GM23338 (cell line): ENCODE measurements at regions not wholly inside any gene's neighbourhood (a gene's known extent, or its start where the extent isn't known, plus 50 kb on each side); places are given as distances from the start of the nearest gene placed in this dataset.
A peak's percentile ranks its signal among the peaks of the same experiment; 100 is the strongest.

Experiments used
- ATAC-seq: fragments of 200-7000 bp; cut with Tn5 transposase; 3 replicates; pipeline ENCODE4 v1.9.1; 2020
- DNase-seq: peaks from one replicate; pipeline ENCODE4 v3.0.0-alpha.2; 2015; ENCODE audit warnings: low spot score
- H2AFZ ChIP-seq: fragments of 200-600 bp; sonication (generic); 2 replicates; pipeline ENCODE4 v1.8.0; 2016; ENCODE audit warnings: antibody characterized with exemption, mild to moderate bottlenecking, moderate library complexity
- H3F3A ChIP-seq: fragments of 200-600 bp; sonication (generic); replicated peaks from 2 replicates; pipeline ENCODE4 v1.8.0; 2017; ENCODE audit warnings: antibody characterized with exemption, mixed run types, low read depth
- H3K27ac ChIP-seq: fragments of 200-600 bp; sonication (generic); 2 replicates; pipeline ENCODE4 v1.6.1; 2016; ENCODE audit warnings: low read depth
- H3K27me3 ChIP-seq: fragments of 200-600 bp; sonication (generic); 2 replicates; pipeline ENCODE4 v1.8.0; 2016; ENCODE audit warnings: mild to moderate bottlenecking, mixed run types, moderate library complexity; ENCODE audit not compliant: insufficient read depth
- H3K36me3 ChIP-seq: fragments of 200-600 bp; sonication (generic); 2 replicates; pipeline ENCODE4 v1.8.0; 2016; ENCODE audit warnings: mild to moderate bottlenecking; ENCODE audit not compliant: insufficient read depth
- H3K4me1 ChIP-seq: fragments of 200-600 bp; sonication (generic); 2 replicates; pipeline ENCODE4 v1.8.0; 2016; ENCODE audit warnings: mild to moderate bottlenecking, moderate library complexity; ENCODE audit not compliant: insufficient read depth
- H3K4me2 ChIP-seq: fragments of 200-600 bp; sonication (generic); 2 replicates; pipeline ENCODE4 v1.7.1; 2017; ENCODE audit warnings: mixed run types
- H3K4me3 ChIP-seq: fragments of 200-600 bp; sonication (generic); 2 replicates; pipeline ENCODE4 v1.6.1; 2016; ENCODE audit warnings: mixed run types
- H3K79me2 ChIP-seq: fragments of 200-600 bp; sonication (generic); replicated peaks from 2 replicates; pipeline ENCODE4 v1.8.0; 2017; ENCODE audit warnings: mild to moderate bottlenecking; ENCODE audit not compliant: insufficient read depth
- H3K9me2 ChIP-seq: fragments of 200-600 bp; sonication (generic); 2 replicates; pipeline ENCODE4 v1.8.0; 2017; ENCODE audit not compliant: insufficient read depth
- H4K20me1 ChIP-seq: fragments of 200-600 bp; sonication (generic); replicated peaks from 2 replicates; pipeline ENCODE4 v1.8.0; 2017; ENCODE audit warnings: mild to moderate bottlenecking; ENCODE audit not compliant: insufficient read depth
- H3K27ac Mint-ChIP-seq: 2 replicates; pipeline ENCODE4 v1.8.0; 2020; ENCODE audit warnings: inconsistent platforms, mild to moderate bottlenecking, moderate library complexity, mixed read lengths
- H3K27me3 Mint-ChIP-seq: 3 replicates; pipeline ENCODE4 v1.8.0; 2022; ENCODE audit warnings: low read depth, mild to moderate bottlenecking, moderate library complexity, mixed read lengths, inconsistent platforms; ENCODE audit not compliant: insufficient read depth, poor library complexity
- H3K36me3 Mint-ChIP-seq: 3 replicates; pipeline ENCODE4 v1.8.0; 2021; ENCODE audit warnings: low read depth, mild to moderate bottlenecking, inconsistent platforms, moderate library complexity, mixed read lengths
- H3K4me1 Mint-ChIP-seq: 3 replicates; pipeline ENCODE4 v1.8.0; 2020; ENCODE audit warnings: mild to moderate bottlenecking, inconsistent platforms, mixed read lengths
- H3K4me3 Mint-ChIP-seq: 3 replicates; pipeline ENCODE4 v1.8.0; 2021; ENCODE audit warnings: moderate library complexity, mild to moderate bottlenecking, inconsistent platforms, mixed read lengths
- H3K9me3 Mint-ChIP-seq: 3 replicates; pipeline ENCODE4 v1.8.0; 2020; ENCODE audit warnings: moderate library complexity, mild to moderate bottlenecking, inconsistent platforms, mixed read lengths
- CREB1 ChIP-seq: fragments of 250-450 bp; sonication (Bioruptor Pico); IDR thresholded peaks from 2 replicates; pipeline ENCODE4 v1.5.0; 2020; ENCODE audit warnings: low read depth, mild to moderate bottlenecking, moderate library complexity
- ETS1 ChIP-seq: IDR thresholded peaks from 2 replicates; pipeline ENCODE4 v1.6.1; 2016; ENCODE audit warnings: antibody characterized with exemption
- EZH2 ChIP-seq: fragments of 200-600 bp; sonication (generic); IDR thresholded peaks from one replicate; pipeline ENCODE4 v1.8.0; 2017; ENCODE audit warnings: antibody characterized with exemption, mild to moderate bottlenecking, low read depth; ENCODE audit not compliant: unreplicated experiment
- EZH2phosphoT487 ChIP-seq: fragments of 200-600 bp; sonication (generic); IDR thresholded peaks from one replicate; pipeline ENCODE4 v1.8.1; 2018; ENCODE audit warnings: antibody characterized with exemption; ENCODE audit not compliant: unreplicated experiment
- JUNB ChIP-seq: IDR thresholded peaks from one replicate; pipeline ENCODE4 v1.6.1; 2016; ENCODE audit warnings: antibody characterized with exemption; ENCODE audit not compliant: unreplicated experiment
- NANOG ChIP-seq: IDR thresholded peaks from 2 replicates; pipeline ENCODE4 v1.6.1; 2016; ENCODE audit warnings: antibody characterized with exemption, borderline replicate concordance
- POLR2AphosphoS5 ChIP-seq: IDR thresholded peaks from 2 replicates; pipeline ENCODE4 v1.6.1; 2016; ENCODE audit warnings: antibody characterized with exemption, low read depth
- REST ChIP-seq: IDR thresholded peaks from one replicate; pipeline ENCODE4 v1.6.1; 2018; ENCODE audit warnings: antibody characterized with exemption; ENCODE audit not compliant: unreplicated experiment
- STAT1 ChIP-seq: IDR thresholded peaks from one replicate; pipeline ENCODE4 v1.6.1; 2016; ENCODE audit warnings: antibody characterized with exemption; ENCODE audit not compliant: unreplicated experiment
- ZNF114 ChIP-seq: fragments of 250-450 bp; sonication (Bioruptor Pico); IDR thresholded peaks from 2 replicates; pipeline ENCODE4 v1.5.0; 2020; ENCODE audit warnings: mild to moderate bottlenecking, moderate library complexity
- ZNF331 ChIP-seq: fragments of 250-450 bp; sonication (Bioruptor Pico); IDR thresholded peaks from 2 replicates; pipeline ENCODE4 v1.5.0; 2020; ENCODE audit warnings: low read depth, mild to moderate bottlenecking, moderate library complexity
- TF ChIP-seq, protein P1 (sequence below), 2 experiments: fragments of 200-600 bp in 1 of 2; sonication (generic) in 1 of 2; conservative IDR thresholded peaks; 2 replicates each; pipeline versions ENCODE4 v1.5.1 to v1.6.1; 2016 to 2017; ENCODE audit warnings: antibody characterized with exemption in 2 of 2, low read depth in 2 of 2, mild to moderate bottlenecking in 2 of 2, moderate library complexity in 1 of 2

- TF ChIP-seq REST (no peak), NANOG (no peak), ZNF114 (CRISPR knock-in tag) (no peak)
These were observed 59.3 kb downstream of the C7orf25 start (continued) for GRCh38 chr7:42852531-42852930.

DNA sequence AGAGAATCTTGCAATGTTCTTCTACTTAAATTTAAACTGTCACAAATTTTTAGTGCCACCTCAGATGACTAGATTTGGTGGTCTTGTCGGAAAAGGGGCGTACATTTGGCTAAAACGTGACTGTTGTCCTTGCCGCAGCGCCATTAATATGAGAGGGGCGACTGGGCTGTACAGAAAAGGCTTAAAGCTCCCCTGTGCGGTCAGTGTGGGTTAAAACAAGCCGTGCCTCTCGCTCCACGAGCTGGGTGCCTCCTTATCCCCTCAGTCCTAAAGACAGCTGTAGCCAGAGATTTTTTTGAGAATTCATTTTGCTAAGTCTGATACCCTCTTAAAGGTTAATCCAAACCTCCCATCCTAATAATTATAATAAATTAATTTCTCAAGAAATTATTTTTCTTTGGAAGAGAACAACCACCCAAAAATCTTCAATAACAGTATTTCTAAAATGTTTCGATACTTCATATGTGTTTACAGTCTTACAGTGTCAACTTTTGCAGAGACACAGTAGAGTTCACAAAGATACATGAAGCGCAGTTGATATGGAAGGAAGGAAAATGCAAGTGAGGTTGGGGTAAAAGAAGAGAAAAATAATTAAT, 68.6 kb downstream of the C7orf25 start:
- Mint-ChIP-seq H3K27me3 (peaks cover 2% of the 10 kb centered on the region), H3K4me3 (no peak overlapping the region), H3K4me1 (no peaks in the 10 kb centered on the region)

DNA sequence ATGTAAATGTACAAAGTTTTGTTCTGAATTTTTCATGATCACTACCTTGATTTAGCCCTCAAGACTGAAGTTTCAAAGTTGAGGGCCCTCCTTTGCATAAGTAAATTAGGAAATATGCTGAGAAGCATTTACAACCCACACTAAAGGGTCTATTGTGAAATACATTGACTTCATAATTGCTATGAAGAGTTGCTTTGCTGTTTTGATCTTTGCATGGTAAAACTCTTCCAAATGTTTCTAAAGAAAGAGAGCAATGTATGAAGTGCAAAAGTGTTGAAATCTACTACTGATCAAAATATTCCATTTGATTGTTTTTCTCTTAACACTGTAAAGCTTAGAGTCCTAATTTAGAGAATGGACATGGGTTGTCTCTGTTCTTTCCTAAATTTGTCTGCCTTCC, 77.2 kb downstream of the C7orf25 start:
- no peaks in the 10 kb centered on the region for H3K9me3 Mint-ChIP-seq
- no peaks in the 10 kb centered on the region for H3K36me3 Mint-ChIP-seq
- ATAC-seq (no peak), DNase-seq (no peak)
- H3K27ac ChIP-seq, result no peak overlapping the region
- no peak overlapping the region for H3K4me3 Mint-ChIP-seq
- no peak overlapping the region for H3K4me3 ChIP-seq
- H3K27me3 Mint-ChIP-seq, result no peaks in the 10 kb centered on the region
- H3K27me3 ChIP-seq, result no peaks in the 10 kb centered on the region
- H3K4me1 Mint-ChIP-seq, result peaks cover 2% of the 10 kb centered on the region; the same call in 2 of the 3 replicates
- no peaks in the 10 kb centered on the region for H4K20me1 ChIP-seq
- no peaks in the 10 kb centered on the region for H3K9me2 ChIP-seq
- no peak overlapping the region for H3K4me2 ChIP-seq
- no peaks in the 10 kb centered on the region for H3F3A ChIP-seq
- no peaks in the 10 kb centered on the region for H3K36me3 ChIP-seq
- H3K27ac Mint-ChIP-seq, result no peak overlapping the region
- no peaks in the 10 kb centered on the region for H3K79me2 ChIP-seq
- H2AFZ ChIP-seq, result no peak overlapping the region
- H3K4me1 ChIP-seq, result 0 out of 2 replicates have a peak, but pooled peaks cover 6% of the 10 kb centered on the region
- TF ChIP-seq POLR2AphosphoS5, result no peak
- TF ChIP-seq NANOG, result no peak
- TF ChIP-seq EZH2phosphoT487, result no peak
- TF ChIP-seq ETS1, result no peak
- no peak for TF ChIP-seq CREB1 (CRISPR knock-in tag)
- TF ChIP-seq ZNF331 (CRISPR knock-in tag), result no peak
- no peak for TF ChIP-seq STAT1
- no peak for TF ChIP-seq EZH2
- TF ChIP-seq, protein P1, sequence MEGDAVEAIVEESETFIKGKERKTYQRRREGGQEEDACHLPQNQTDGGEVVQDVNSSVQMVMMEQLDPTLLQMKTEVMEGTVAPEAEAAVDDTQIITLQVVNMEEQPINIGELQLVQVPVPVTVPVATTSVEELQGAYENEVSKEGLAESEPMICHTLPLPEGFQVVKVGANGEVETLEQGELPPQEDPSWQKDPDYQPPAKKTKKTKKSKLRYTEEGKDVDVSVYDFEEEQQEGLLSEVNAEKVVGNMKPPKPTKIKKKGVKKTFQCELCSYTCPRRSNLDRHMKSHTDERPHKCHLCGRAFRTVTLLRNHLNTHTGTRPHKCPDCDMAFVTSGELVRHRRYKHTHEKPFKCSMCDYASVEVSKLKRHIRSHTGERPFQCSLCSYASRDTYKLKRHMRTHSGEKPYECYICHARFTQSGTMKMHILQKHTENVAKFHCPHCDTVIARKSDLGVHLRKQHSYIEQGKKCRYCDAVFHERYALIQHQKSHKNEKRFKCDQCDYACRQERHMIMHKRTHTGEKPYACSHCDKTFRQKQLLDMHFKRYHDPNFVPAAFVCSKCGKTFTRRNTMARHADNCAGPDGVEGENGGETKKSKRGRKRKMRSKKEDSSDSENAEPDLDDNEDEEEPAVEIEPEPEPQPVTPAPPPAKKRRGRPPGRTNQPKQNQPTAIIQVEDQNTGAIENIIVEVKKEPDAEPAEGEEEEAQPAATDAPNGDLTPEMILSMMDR (conservative IDR thresholded peaks at IDR 0.05; ENCODE audit: low read depth in 2 of 2), result no peak

More for the DNA sequence above, 68.6 kb downstream of the C7orf25 start:
- Histone ChIP-seq H3K4me3 (no peak overlapping the region), H3F3A (no peaks in the 10 kb centered on the region), H2AFZ (0 out of 2 replicates have a peak overlapping the region, but pooled peaks have one; percentile 20), H3K4me1 (no peaks in the 10 kb centered on the region; the same call in 1 of the 2 replicates), H3K36me3 (no peaks in the 10 kb centered on the region), H3K27ac (no peak overlapping the region), H4K20me1 (no peaks in the 10 kb centered on the region), H3K4me2 (no peak overlapping the region), H3K27me3 (no peaks in the 10 kb centered on the region), H3K79me2 (no peaks in the 10 kb centered on the region), H3K9me2 (no peaks in the 10 kb centered on the region)
- H3K36me3 Mint-ChIP-seq, result no peaks in the 10 kb centered on the region
- peak; percentile 84 for DNase-seq
- H3K9me3 Mint-ChIP-seq, result no peaks in the 10 kb centered on the region
- ATAC-seq, result peak; percentile 97
- TF ChIP-seq, protein P1 (conservative IDR thresholded peaks at IDR 0.05; ENCODE audit: low read depth in 2 of 2), result peak; percentile 68 to 83
- TF ChIP-seq JUNB, result no peak
- no peak overlapping the region for H3K27ac Mint-ChIP-seq
